ENCODE measurements at regions not wholly inside any gene's neighbourhood (a gene's known extent, or its start where the extent isn't known, plus 50 kb on each side); places are given as distances from the start of the nearest gene placed in this dataset.
A peak's percentile ranks its signal among the peaks of the same experiment; 100 is the strongest.

- DNase-seq: peak; percentile 29
Measured at GRCh38 chr9:74277532-74277931, 219.6 kb upstream of the RORB start.

GRCh38 chr9:74281674-74282073 is 215.5 kb upstream of the RORB start:
- no peak for DNase-seq

GRCh38 chr9:74282526-74283253 is 214.4 kb upstream of the RORB start:
- no peak for DNase-seq

- DNase-seq: no peak
Measured at GRCh38 chr9:74284581-74285450, 212.3 kb upstream of the RORB start.

- no peak for DNase-seq
Measured at GRCh38 chr9:74293479-74293878, 203.7 kb upstream of the RORB start.

GRCh38 chr9:74303945-74304344 is 193.2 kb upstream of the RORB start:
- DNase-seq: no peak

- DNase-seq: no peak
Measured at GRCh38 chr9:74304598-74304997, 192.5 kb upstream of the RORB start.

- DNase-seq: no peak
Measured at GRCh38 chr9:74309654-74310053, 187.5 kb upstream of the RORB start.

GRCh38 chr9:74317235-74317634 is 179.9 kb upstream of the RORB start:
- DNase-seq: no peak

- DNase-seq: no peak
Measured at GRCh38 chr9:74321396-74321795, 175.7 kb upstream of the RORB start.

GRCh38 chr9:74322661-74323314 is 174.3 kb upstream of the RORB start:
- DNase-seq: no peak

GRCh38 chr9:74330487-74331214 is 166.5 kb upstream of the RORB start:
- no peak for DNase-seq

GRCh38 chr9:74331607-74332006 is 165.5 kb upstream of the RORB start:
- no peak for DNase-seq

- no peak for DNase-seq
Measured at GRCh38 chr9:74333384-74334032, 163.6 kb upstream of the RORB start.

- DNase-seq: no peak
Measured at GRCh38 chr9:74334271-74334670, 162.9 kb upstream of the RORB start.

- no peak for DNase-seq
Measured at GRCh38 chr9:74336161-74336560, 161.0 kb upstream of the RORB start.

- no peak for DNase-seq
Measured at GRCh38 chr9:74348777-74349176, 148.4 kb upstream of the RORB start.

GRCh38 chr9:74355107-74355506 is 142.0 kb upstream of the RORB start:
- no peak for DNase-seq

GRCh38 chr9:74357577-74357976 is 139.6 kb upstream of the RORB start:
- DNase-seq: no peak

GRCh38 chr9:74358959-74359358 is 138.2 kb upstream of the RORB start:
- DNase-seq: no peak

- no peak for DNase-seq
Measured at GRCh38 chr9:74361508-74361907, 135.6 kb upstream of the RORB start.

- no peak for DNase-seq
Measured at GRCh38 chr9:74362423-74362822, 134.7 kb upstream of the RORB start.

GRCh38 chr9:74366111-74366510 is 131.0 kb upstream of the RORB start:
- no peak for DNase-seq

All from CD4-positive, alpha-beta T cell treated with Interleukin-21 for 1 hour (primary cell).